MCF 10A (cell line): ENCODE measurements at regions not wholly inside any gene's neighbourhood (a gene's known extent, or its start where the extent isn't known, plus 50 kb on each side); places are given as distances from the start of the nearest gene placed in this dataset.

Experiments used
- BruUV-seq: library from RNA; stranded (reverse); fragments of 400-500 nt; replicated peaks from 2 replicates; lab custom pipeline; 2021; lab: Mats Ljungman, UMichigan
- CTCF ChIA-PET: fragments of 300-600 bp; sonication (Branson Sonifier 250); formaldehyde crosslinking; extraction: SDS; loops from one replicate; lab custom pipeline; 2021; ENCODE audit warnings: antibody characterized with exemption, inconsistent platforms; lab: Yijun Ruan, JAX
- POLR2A ChIA-PET: fragments of 300-600, 350-650 bp; sonication (Branson Sonifier 250); formaldehyde crosslinking; extraction: SDS; loops from one replicate; lab custom pipeline; 2020; ENCODE audit warnings: antibody characterized with exemption, inconsistent platforms; lab: Yijun Ruan, JAX
- DNase-seq: peaks from one replicate; pipeline ENCODE4 v3.0.0-alpha.2; 2018; ENCODE audit not compliant: unreplicated experiment
- H3K27ac Mint-ChIP-seq: one replicate; pipeline ENCODE4 v1.8.0; 2022; ENCODE audit warnings: mild to moderate bottlenecking, low read depth, mixed read lengths; ENCODE audit not compliant: unreplicated experiment
- H3K27me3 Mint-ChIP-seq: one replicate; pipeline ENCODE4 v1.8.0; 2022; ENCODE audit warnings: mixed read lengths; ENCODE audit not compliant: insufficient read depth, unreplicated experiment
- H3K36me3 Mint-ChIP-seq: one replicate; pipeline ENCODE4 v1.8.0; 2022; ENCODE audit warnings: mild to moderate bottlenecking, moderate library complexity, mixed read lengths; ENCODE audit not compliant: insufficient read depth, unreplicated experiment
- H3K4me1 Mint-ChIP-seq: one replicate; pipeline ENCODE4 v1.8.0; 2022; ENCODE audit warnings: mixed read lengths; ENCODE audit not compliant: insufficient read depth, unreplicated experiment
- H3K4me3 Mint-ChIP-seq: one replicate; pipeline ENCODE4 v1.8.0; 2022; ENCODE audit warnings: mild to moderate bottlenecking, moderate library complexity, mixed read lengths; ENCODE audit not compliant: unreplicated experiment
- H3K9me3 Mint-ChIP-seq: one replicate; pipeline ENCODE4 v1.8.0; 2022; ENCODE audit warnings: mixed read lengths; ENCODE audit not compliant: unreplicated experiment
- CTCF ChIP-seq: fragments of 200-600 bp; IDR thresholded peaks from one replicate; pipeline ENCODE4 v1.8.0; 2022; ENCODE audit warnings: antibody characterized with exemption, mild to moderate bottlenecking; ENCODE audit not compliant: unreplicated experiment
- intact Hi-C: fragments of 100-400 bp; cut with micrococcal nuclease; formaldehyde crosslinking; loops from 2 replicates; pipeline ENCODE4 v1.14.1; 2022

GRCh38 chr3:14298442-14298841, 104.0 kb upstream of the SLC6A6 start:
- H3K36me3 Mint-ChIP-seq, result no peaks in the 10 kb centered on the region
- H3K27ac Mint-ChIP-seq, result no peak overlapping the region
- no peak for TF ChIP-seq CTCF
- POLR2A ChIA-PET, result no interaction called here
- no TSS peak for BruUV-seq
- no peak overlapping the region for H3K4me3 Mint-ChIP-seq
- H3K4me1 Mint-ChIP-seq, result peaks cover 5% of the 10 kb centered on the region
- DNase-seq, result no peak
- CTCF ChIA-PET, result no interaction called here
- no peaks in the 10 kb centered on the region for H3K9me3 Mint-ChIP-seq
- intact Hi-C loops, result no loop called here
- H3K27me3 Mint-ChIP-seq, result peaks cover 10% of the 10 kb centered on the region

GRCh38 chr3:14298991-14299555, 103.3 kb upstream of the SLC6A6 start:
- H3K27me3 Mint-ChIP-seq, result peaks cover 16% of the 10 kb centered on the region
- no TSS peak for BruUV-seq
- no peak for TF ChIP-seq CTCF
- CTCF ChIA-PET, result no interaction called here
- H3K9me3 Mint-ChIP-seq, result no peaks in the 10 kb centered on the region
- no peaks in the 10 kb centered on the region for H3K36me3 Mint-ChIP-seq
- H3K4me1 Mint-ChIP-seq, result peaks cover 5% of the 10 kb centered on the region
- H3K4me3 Mint-ChIP-seq, result no peak overlapping the region
- DNase-seq, result no peak
- intact Hi-C loops, result no loop called here
- H3K27ac Mint-ChIP-seq, result no peak overlapping the region
- POLR2A ChIA-PET, result no interaction called here

- intact Hi-C loops, result no loop called here
- Mint-ChIP-seq H3K27ac (no peak overlapping the region), H3K36me3 (no peaks in the 10 kb centered on the region), H3K9me3 (no peaks in the 10 kb centered on the region), H3K27me3 (peaks cover 16% of the 10 kb centered on the region), H3K4me1 (peaks cover 5% of the 10 kb centered on the region), H3K4me3 (no peak overlapping the region)
- POLR2A ChIA-PET, result no interaction called here
- CTCF ChIA-PET, result interaction anchor here (0.7 kb wide), 3 partner anchors 59 to 1580 kb away, joined by 3 read pairs; no protein-coding TSS in a partner anchor
- DNase-seq, result no peak
- no peak for TF ChIP-seq CTCF
- no TSS peak for BruUV-seq
These were observed 102.6 kb upstream of the SLC6A6 start for GRCh38 chr3:14299767-14300166.

GRCh38 chr3:14300721-14301399, 101.5 kb upstream of the SLC6A6 start:
- Mint-ChIP-seq H3K27me3 (peaks cover 21% of the 10 kb centered on the region), H3K27ac (no peak overlapping the region), H3K4me1 (peaks cover 5% of the 10 kb centered on the region), H3K4me3 (no peak overlapping the region), H3K9me3 (no peaks in the 10 kb centered on the region), H3K36me3 (no peaks in the 10 kb centered on the region)
- intact Hi-C loops, result no loop called here
- DNase-seq, result no peak
- BruUV-seq, result no TSS peak
- no peak for TF ChIP-seq CTCF
- POLR2A ChIA-PET, result interaction anchor here (0.6 kb wide), 1 partner anchor 24 kb away, joined by 3 read pairs; no protein-coding TSS in a partner anchor
- CTCF ChIA-PET, result interaction anchor here (0.6 to 0.7 kb wide), 3 partner anchors 97 to 1581 kb away, joined by 3 to 6 read pairs (median 3); no protein-coding TSS in a partner anchor
